K562 (cell line): ENCODE measurements at regions not wholly inside any gene's neighbourhood (a gene's known extent, or its start where the extent isn't known, plus 50 kb on each side); places are given as distances from the start of the nearest gene placed in this dataset.

Experiments used
- ATAC-seq: fragments of 200-7000 bp; cut with Tn5 transposase; 3 replicates; pipeline ENCODE4 v1.9.1; 2020; ENCODE audit warnings: moderate library complexity
- BruUV-seq: library from RNA; stranded (reverse); fragments of 400-500 nt; replicated peaks from 2 replicates; lab custom pipeline; 2021; lab: Mats Ljungman, UMichigan
- CTCF ChIA-PET: fragments of 300-600 bp; formaldehyde crosslinking; extraction: SDS; loops from one replicate; lab custom pipeline; 2021; ENCODE audit warnings: low intra/inter-chr PET ratio; lab: Yijun Ruan, JAX
- POLR2A ChIA-PET: fragments of 300-600, 350-650 bp; sonication (Branson Sonifier 250); formaldehyde crosslinking; extraction: SDS; loops from one replicate; lab custom pipeline; 2021; ENCODE audit warnings: antibody characterized with exemption, inconsistent platforms; lab: Yijun Ruan, JAX
- DNase-seq, 4 experiments: peaks; one replicate each; pipeline versions ENCODE4 v3.0.0 to v3.0.0-alpha.2; 2011 to 2018; ENCODE audit warnings: low spot score in 3 of 4, mixed read lengths in 3 of 4; ENCODE audit errors: extremely low read depth in 1 of 4
- FAIRE-seq: peaks from 2 replicates; lab custom pipeline; 2011; peaks lifted over from hg19 to GRCh38; lab: Jason Lieb, UNC
- H2AFZ ChIP-seq: 2 replicates; pipeline ENCODE4 v1.6.0; 2011; ENCODE audit warnings: low read depth, low read length, control low read depth, inconsistent platforms
- H3K27ac ChIP-seq: fragments of 200-600 bp; 3 replicates; pipeline ENCODE4 v1.8.0; 2011; ENCODE audit warnings: low read depth, mild to moderate bottlenecking, control low read depth, inconsistent platforms, low read length, moderate library complexity, mixed read lengths; ENCODE audit errors: extremely low read depth
- H3K27me3 ChIP-seq, 2 experiments: fragments of 300-600 bp in 1 of 2; 2 replicates in 1 of 2; 3 replicates in 1 of 2; pipeline versions ENCODE4 v1.6.0 to v1.8.0; 2011; ENCODE audit warnings: inconsistent platforms in 2 of 2, low read length in 2 of 2, mild to moderate bottlenecking in 1 of 2, mixed read lengths in 1 of 2, moderate library complexity in 1 of 2; ENCODE audit not compliant: control insufficient read depth in 2 of 2, insufficient read depth in 2 of 2
- H3K36me3 ChIP-seq: fragments of 300-600 bp; 3 replicates; pipeline ENCODE4 v1.8.0; 2011; ENCODE audit warnings: mild to moderate bottlenecking, low read length, inconsistent platforms; ENCODE audit not compliant: control insufficient read depth, insufficient read depth
- H3K4me1 ChIP-seq, 2 experiments: fragments of 200-600 bp in 1 of 2; replicated peaks in 1 of 2; 2 replicates in 1 of 2; 3 replicates in 1 of 2; pipeline versions ENCODE4 v1.5.1 to v1.8.0; 2011; ENCODE audit warnings: inconsistent platforms in 2 of 2, low read length in 2 of 2, mild to moderate bottlenecking in 1 of 2, mixed read lengths in 1 of 2, moderate library complexity in 1 of 2; ENCODE audit not compliant: control insufficient read depth in 2 of 2, insufficient read depth in 2 of 2
- H3K4me2 ChIP-seq: 2 replicates; pipeline ENCODE4 v1.6.1; 2011; ENCODE audit warnings: low read length, control low read depth, inconsistent platforms, mixed read lengths; ENCODE audit not compliant: insufficient read depth
- H3K4me3 ChIP-seq: fragments of 200-600 bp; sonication (generic), shearing (Covaris generic); 2 replicates; pipeline ENCODE4 v1.5.1; 2016; ENCODE audit warnings: control low read depth, inconsistent platforms
- H3K79me2 ChIP-seq: fragments of 200-600 bp; 3 replicates; pipeline ENCODE4 v1.8.0; 2011; ENCODE audit warnings: low read length, inconsistent platforms; ENCODE audit not compliant: control insufficient read depth, insufficient read depth
- H3K9ac ChIP-seq, 2 experiments: 2 replicates each; pipeline versions ENCODE4 v1.6.0 to v1.6.1; 2011; ENCODE audit warnings: low read depth in 2 of 2, low read length in 2 of 2, control low read depth in 1 of 2, inconsistent platforms in 1 of 2, mild to moderate bottlenecking in 1 of 2, mixed read lengths in 1 of 2; ENCODE audit not compliant: insufficient read depth in 1 of 2
- H3K9me1 ChIP-seq: one replicate; pipeline ENCODE4 v1.6.0; 2011; ENCODE audit warnings: inconsistent platforms, mild to moderate bottlenecking, low read length, moderate library complexity; ENCODE audit not compliant: control insufficient read depth, insufficient read depth
- H3K9me3 ChIP-seq: replicated peaks from 2 replicates; pipeline ENCODE4 v1.5.1; 2011; ENCODE audit warnings: low read depth, low read length, inconsistent platforms; ENCODE audit not compliant: control insufficient read depth, insufficient read depth
- H4K20me1 ChIP-seq: replicated peaks from 2 replicates; pipeline ENCODE4 v1.6.1; 2011; ENCODE audit warnings: low read length, inconsistent platforms, mixed read lengths; ENCODE audit not compliant: control insufficient read depth, insufficient read depth
- MTA2 ChIP-seq: fragments of 450-650 bp; IDR thresholded peaks from 2 replicates; pipeline ENCODE4 v1.6.1; 2016; ENCODE audit warnings: low read depth
- ZBTB11 ChIP-seq, 3 experiments: fragments of 200-800 bp in 1 of 3; fragments of 250-450 bp in 1 of 3; fragments of 450-650 bp in 1 of 3; sonication (Bioruptor Pico) in 1 of 3; sonication (Bioruptor generic) in 1 of 3; formaldehyde crosslinking in 1 of 3; IDR thresholded peaks; 2 replicates each; pipeline versions ENCODE4 v1.6.1 to v1.8.0; 2016 to 2022; ENCODE audit warnings: mild to moderate bottlenecking in 2 of 3, missing genetic modification characterization in 2 of 3, missing compliant biosample characterization in 1 of 3, moderate library complexity in 1 of 3
- WGBS: fragments of 100-300 bp; shearing (Covaris generic); methylation state at CpG from one replicate; pipeline ENCODE4 v1.1.6; 2016; ENCODE audit warnings: low coverage, mixed read lengths; ENCODE audit not compliant: insufficient coverage; ENCODE audit errors: missing lambda C conversion rate; 5-methylcytosine and 5-hydroxymethylcytosine counted together
- in situ Hi-C: fragments of 300-500 bp; cut with MboI; formaldehyde crosslinking; loops from 4 replicates; pipeline ENCODE4 v1.15.0; 2018; ENCODE audit warnings: inconsistent platforms, mixed read lengths
- intact Hi-C: fragments of 100-400 bp; cut with micrococcal nuclease; formaldehyde crosslinking; loops from 2 replicates; pipeline ENCODE4 v1.14.2; 2022
- TF ChIP-seq, protein P1 (sequence below), 2 experiments: fragments of 450-650 bp in 1 of 2; IDR thresholded peaks; 2 replicates each; pipeline ENCODE4 v1.6.1; 2011 to 2017; ENCODE audit warnings: low read depth in 2 of 2, antibody characterized with exemption in 1 of 2, borderline replicate concordance in 1 of 2, low read length in 1 of 2, mild to moderate bottlenecking in 1 of 2, mixed read lengths in 1 of 2; ENCODE audit not compliant: control insufficient read depth in 1 of 2

GRCh38 chr20:47418069-47418757 is 61.7 kb upstream of the ZMYND8 start:
- H3K9ac ChIP-seq = no peak overlapping the region
- H4K20me1 ChIP-seq = no peaks in the 10 kb centered on the region
- H2AFZ ChIP-seq = no peak overlapping the region
- H3K9me1 ChIP-seq = no peaks in the 10 kb centered on the region
- H3K4me2 ChIP-seq = no peak overlapping the region
- H3K79me2 ChIP-seq = no peaks in the 10 kb centered on the region
- BruUV-seq = no TSS peak
- no peak overlapping the region for H3K4me3 ChIP-seq
- DNase-seq = peak in 1 of 4 experiments; percentile 21
- no peak for ATAC-seq
- CTCF ChIA-PET = no interaction called here
- no peak for FAIRE-seq
- H3K9me3 ChIP-seq = no peaks in the 10 kb centered on the region
- POLR2A ChIA-PET = interaction anchor here (1.6 kb wide), 1 partner anchor 13 kb away, joined by 3 read pairs; no protein-coding TSS in a partner anchor
- peaks cover 0 to 8% of the 10 kb centered on the region in 2 experiments; a peak in 2 of 5 replicates for H3K4me1 ChIP-seq
- no peak overlapping the region for H3K27ac ChIP-seq
- intact Hi-C loops = no loop called here
- TF ChIP-seq, protein P1, sequence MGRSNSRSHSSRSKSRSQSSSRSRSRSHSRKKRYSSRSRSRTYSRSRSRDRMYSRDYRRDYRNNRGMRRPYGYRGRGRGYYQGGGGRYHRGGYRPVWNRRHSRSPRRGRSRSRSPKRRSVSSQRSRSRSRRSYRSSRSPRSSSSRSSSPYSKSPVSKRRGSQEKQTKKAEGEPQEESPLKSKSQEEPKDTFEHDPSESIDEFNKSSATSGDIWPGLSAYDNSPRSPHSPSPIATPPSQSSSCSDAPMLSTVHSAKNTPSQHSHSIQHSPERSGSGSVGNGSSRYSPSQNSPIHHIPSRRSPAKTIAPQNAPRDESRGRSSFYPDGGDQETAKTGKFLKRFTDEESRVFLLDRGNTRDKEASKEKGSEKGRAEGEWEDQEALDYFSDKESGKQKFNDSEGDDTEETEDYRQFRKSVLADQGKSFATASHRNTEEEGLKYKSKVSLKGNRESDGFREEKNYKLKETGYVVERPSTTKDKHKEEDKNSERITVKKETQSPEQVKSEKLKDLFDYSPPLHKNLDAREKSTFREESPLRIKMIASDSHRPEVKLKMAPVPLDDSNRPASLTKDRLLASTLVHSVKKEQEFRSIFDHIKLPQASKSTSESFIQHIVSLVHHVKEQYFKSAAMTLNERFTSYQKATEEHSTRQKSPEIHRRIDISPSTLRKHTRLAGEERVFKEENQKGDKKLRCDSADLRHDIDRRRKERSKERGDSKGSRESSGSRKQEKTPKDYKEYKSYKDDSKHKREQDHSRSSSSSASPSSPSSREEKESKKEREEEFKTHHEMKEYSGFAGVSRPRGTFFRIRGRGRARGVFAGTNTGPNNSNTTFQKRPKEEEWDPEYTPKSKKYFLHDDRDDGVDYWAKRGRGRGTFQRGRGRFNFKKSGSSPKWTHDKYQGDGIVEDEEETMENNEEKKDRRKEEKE (IDR thresholded peaks at IDR 0.05; ENCODE audit: borderline replicate concordance in 1 of 2, control insufficient read depth in 1 of 2, low read depth in 2 of 2, low read length in 1 of 2) = peak in 1 of 2 experiments; percentile 15; a peak in 1 of 4 replicates
- TF ChIP-seq MTA2 (no peak), ZBTB11 (CRISPR knock-in tag; IDR thresholded peaks at IDR 0.05) (peak in 1 of 3 experiments; percentile 81; a peak in 2 of 6 replicates)
- 32% methylated on average over 7 of the region's 7 CpGs for WGBS
- in situ Hi-C loops = no loop called here
- H3K36me3 ChIP-seq = no peaks in the 10 kb centered on the region
- H3K27me3 ChIP-seq = no peaks in the 10 kb centered on the region
